Body of pancreas (tissue), 4 donors: ENCODE measurements at regions not wholly inside any gene's neighbourhood (a gene's known extent, or its start where the extent isn't known, plus 50 kb on each side); places are given as distances from the start of the nearest gene placed in this dataset.

Experiments used
- CTCF ChIP-seq, 7 experiments: fragments of 450-650 bp in 4 of 7; fragments of 200-600 bp in 3 of 7; sonication (generic) in 3 of 7; IDR thresholded peaks; one replicate each; pipeline ENCODE4 v1.5.1; 2016 to 2019; ENCODE audit warnings: antibody characterized with exemption in 7 of 7
- POLR2A ChIP-seq, 3 donors: fragments of 450-650 bp; IDR thresholded peaks; one replicate each; pipeline ENCODE4 v1.6.1; 2016; ENCODE audit warnings: antibody characterized with exemption in 3 of 3, mild to moderate bottlenecking in 2 of 3

GRCh38 chr5:98096155-98096554 is 677.3 kb upstream of the RGMB start:
- TF ChIP-seq CTCF (IDR thresholded peaks at IDR 0.05) (no peak), POLR2A (IDR thresholded peaks at IDR 0.05) (no peak)
